ENCODE measurements at regions not wholly inside any gene's neighbourhood (a gene's known extent, or its start where the extent isn't known, plus 50 kb on each side); places are given as distances from the start of the nearest gene placed in this dataset.
"Not testable (repeated sequence)": the region's sequence is repeated elsewhere in the genome, so short reads cannot be mapped to it uniquely, and the experiment has no call there.

DNA sequence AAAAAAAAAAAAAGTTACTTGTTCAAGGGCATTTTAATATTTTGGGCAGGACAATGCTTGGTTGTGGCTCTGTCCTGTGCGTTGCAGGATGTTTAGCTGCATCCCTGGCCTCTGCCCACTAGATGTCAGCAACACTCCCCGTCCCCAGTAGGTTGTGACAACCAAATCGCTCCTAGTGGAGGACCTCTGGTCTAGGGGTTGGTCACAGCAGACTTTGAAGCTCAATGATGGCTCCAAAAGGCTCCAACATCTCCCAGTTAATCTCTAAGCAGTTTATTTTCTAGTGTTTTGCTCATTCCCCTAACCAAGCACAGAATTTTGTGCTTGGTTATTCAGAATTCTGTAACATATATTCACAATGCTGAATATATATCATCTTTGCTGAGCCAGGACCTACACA is 67.0 kb downstream of the CHRNA1 start:
- peak; percentile 88 for DNase-seq (ENCODE audit: low spot score)

DNA sequence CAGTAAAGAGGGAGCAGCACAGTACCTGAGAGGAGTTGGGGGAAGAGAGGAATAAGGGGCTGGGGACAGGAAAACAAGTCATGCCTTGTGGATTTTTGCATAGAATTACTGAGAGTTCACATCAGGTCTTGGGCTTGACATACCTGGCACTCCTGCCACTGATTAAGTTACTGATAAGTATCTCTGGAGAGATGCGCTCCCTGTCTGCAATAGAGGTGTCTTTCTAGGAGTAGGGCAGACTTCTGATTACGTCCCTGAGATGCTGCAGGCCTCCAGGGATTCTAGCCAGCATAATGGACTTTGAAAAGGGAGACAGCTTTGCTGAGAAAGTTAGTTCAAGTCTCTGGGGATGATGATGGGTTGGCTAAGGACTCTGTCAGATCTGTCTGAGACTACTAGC is 69.4 kb downstream of the CHRNA1 start:
- DNase-seq (ENCODE audit: low spot score) = no peak

DNA sequence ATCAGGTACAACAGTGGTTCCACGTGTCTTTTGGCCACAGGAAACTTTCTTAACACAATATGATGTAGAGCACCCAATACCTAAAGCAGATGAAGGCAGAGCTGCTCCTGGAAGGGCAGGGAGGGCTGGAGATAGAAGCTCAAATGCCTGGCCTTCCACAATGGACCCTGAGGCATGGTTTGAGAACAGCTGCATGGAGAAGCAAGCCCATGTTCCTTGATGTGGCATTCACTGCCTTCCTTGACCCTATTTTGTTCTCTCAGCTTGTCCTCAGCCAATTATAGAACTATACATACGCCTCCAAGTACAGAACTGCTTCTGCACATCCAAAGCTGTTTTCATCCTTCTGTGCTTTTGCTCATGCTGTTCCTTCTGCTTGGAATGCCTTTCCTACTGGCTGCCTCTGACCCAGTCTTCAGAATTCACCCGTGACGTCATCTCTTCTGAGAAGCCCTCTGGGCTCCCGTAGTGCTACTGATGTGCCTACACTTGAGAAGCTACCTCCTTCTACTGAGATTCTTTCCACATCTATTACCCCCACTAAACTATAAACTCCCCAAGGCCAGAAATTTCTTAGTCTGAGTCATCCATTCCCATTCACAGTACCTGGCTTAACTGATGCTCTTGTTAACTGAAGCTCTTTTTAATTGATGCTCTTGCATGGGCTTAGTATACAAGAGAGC is 69.9 kb downstream of the CHRNA1 start:
- DNase-seq (ENCODE audit: low spot score) = no peak

DNA sequence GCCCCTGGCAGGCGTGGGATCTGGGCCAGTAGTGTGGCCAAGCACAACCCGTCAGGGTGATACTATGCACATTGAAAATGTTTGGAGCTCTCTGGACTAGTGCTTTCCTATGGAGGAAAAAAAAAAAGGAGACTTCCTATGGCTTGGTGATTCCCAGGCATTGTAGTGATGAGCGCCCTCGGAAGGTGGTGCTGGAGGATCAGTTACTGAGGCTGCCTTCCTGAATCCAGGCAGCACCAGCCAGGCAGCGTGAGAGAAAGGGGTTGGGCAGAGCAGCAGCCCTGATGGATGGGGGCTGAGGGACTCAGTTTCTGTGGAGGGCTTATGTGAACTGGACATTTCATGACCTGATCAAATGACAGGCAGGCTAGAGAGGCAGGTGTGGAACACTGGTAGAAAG is 70.9 kb downstream of the CHRNA1 start:
- DNase-seq (ENCODE audit: low spot score) = no peak

DNA sequence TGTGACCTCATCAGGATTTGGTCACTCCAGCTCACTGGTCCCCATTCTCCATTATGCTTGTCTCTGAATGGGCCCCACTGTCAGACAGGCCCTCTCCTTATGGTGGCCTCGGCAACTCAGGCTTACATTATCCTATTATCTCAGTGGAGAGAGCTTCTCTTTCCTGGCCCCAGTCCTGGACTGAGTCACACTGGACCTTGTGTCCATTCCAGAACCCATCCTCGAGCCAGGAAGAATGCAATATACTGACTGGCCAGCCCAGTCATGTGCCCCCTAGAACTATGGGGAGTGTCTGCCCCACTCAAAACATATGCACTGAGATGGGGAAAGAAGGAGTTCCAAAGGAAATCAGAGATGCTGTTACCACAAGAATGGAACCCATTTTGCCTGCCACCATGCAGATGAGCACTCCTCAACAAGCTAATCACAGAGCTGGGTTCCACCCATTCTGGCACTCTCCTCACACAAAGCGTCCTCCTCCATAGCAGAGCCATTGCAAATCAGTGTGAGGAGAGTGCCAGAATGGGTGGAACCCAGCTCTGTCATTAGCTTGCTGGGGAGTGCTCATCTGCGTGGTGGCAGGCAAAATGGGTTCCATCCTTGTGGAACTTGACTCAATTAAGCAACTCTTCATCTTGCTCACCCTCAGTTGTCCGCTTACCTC is 71.9 kb downstream of the CHRNA1 start:
- DNase-seq (ENCODE audit: low spot score) = no peak

DNA sequence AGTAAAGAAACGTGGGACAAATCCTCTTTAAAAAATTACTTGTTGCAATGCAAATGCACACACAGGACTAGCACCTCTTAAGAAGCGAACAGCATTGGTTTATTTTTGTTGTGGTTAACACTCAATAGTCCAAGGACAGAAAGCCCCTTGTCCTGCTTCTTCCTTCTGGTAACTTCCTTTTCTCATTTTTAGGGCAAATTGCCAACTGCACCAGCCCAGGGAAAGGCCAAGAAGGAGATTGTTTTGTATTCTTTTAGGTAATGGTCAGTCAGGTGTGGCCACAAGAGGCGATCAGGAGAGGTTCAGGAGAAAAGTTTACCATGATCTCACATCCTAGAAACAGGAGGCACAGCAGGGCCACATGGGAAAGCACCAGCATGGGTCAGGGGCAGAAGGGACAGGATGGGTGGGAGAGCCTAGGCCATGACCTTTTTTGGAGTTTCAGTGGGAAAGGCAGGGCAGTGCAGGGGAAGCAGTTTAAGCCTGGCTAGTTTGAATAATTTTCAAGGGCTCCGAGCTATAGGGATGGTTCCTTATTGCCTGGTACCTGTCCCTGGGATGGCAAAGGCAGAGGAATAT is 73.0 kb downstream of the CHRNA1 start:
- no peak for DNase-seq (ENCODE audit: low spot score)

DNA sequence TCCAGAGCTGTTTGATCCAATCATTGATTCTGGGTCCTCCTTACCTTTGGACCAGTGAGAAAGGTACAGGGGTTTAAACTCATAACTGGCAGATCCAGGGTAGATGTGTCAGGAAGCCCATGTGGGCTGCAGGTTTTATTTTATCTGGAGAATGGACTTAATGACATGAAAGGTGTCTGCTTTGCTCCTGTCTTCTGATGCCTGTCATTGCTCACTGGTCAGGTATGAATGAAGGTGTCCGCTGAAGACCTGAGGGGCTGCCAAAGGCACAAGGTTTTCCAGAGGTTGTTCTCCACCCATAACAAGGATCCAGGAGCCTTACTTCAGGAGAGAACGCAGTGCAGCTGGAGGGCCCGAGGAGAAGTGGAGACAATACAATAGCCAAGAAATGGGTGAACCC is 74.2 kb downstream of the CHRNA1 start:
- no peak for DNase-seq (ENCODE audit: low spot score)

DNA sequence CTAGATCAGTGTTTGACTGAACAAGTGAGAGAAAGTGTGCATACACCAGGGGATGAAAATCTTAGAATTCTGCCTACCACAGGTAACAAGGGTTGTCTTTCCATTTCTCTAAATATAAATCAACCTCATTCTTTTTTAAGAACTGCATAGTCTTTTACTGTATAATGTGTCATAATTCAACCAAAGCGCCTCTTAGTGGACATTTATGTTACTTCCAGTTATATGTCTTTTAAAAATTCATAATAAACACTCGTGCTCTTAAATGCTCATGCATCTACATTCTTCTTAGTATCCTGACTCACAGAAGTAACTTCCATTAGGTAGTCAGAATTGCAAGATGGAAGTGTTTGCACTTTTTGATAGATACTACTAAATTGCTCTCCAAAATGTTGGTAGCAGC is 76.2 kb downstream of the CHRNA1 start:
- DNase-seq (ENCODE audit: low spot score) = peak; percentile 66

DNA sequence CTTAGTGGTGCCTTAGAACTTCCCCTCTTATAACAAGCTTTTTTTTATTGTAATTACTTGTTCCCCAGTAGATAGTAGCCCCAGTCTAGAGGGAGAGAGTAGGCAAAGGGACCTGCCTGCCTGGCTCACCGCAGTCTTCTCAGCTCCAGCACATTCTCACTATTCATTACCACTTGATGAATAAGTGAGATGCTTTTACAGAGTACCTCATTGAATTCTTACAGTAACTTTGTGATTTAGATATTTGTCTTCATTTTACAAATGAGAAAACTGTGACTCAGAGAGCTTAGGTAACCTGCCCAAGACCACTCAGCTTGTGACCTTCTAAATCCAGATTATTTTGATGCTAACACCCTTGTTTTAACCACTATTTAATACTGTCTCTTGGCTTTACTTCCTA is 77.8 kb downstream of the CHRNA1 start:
- no peak for DNase-seq (ENCODE audit: low spot score)

DNA sequence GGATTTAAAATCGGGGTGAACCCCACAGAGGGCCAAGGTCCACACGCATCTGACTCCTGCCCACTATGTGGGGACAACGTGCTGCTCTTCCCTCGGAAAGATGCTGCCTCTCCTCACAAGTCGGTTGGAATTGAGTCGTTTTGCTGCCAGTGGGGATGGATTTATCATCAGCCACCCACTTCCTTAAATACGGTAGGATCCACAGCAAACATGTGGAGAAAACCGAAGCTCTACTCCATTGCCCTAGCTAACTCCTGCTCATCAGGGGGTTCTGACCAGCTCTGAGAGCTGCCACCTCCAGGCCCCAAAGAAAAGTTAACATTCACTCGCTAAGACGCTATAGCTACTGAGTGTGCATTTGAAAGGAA is 80.9 kb downstream of the CHRNA1 start:
- DNase-seq (ENCODE audit: low spot score) = peak; percentile 52

DNA sequence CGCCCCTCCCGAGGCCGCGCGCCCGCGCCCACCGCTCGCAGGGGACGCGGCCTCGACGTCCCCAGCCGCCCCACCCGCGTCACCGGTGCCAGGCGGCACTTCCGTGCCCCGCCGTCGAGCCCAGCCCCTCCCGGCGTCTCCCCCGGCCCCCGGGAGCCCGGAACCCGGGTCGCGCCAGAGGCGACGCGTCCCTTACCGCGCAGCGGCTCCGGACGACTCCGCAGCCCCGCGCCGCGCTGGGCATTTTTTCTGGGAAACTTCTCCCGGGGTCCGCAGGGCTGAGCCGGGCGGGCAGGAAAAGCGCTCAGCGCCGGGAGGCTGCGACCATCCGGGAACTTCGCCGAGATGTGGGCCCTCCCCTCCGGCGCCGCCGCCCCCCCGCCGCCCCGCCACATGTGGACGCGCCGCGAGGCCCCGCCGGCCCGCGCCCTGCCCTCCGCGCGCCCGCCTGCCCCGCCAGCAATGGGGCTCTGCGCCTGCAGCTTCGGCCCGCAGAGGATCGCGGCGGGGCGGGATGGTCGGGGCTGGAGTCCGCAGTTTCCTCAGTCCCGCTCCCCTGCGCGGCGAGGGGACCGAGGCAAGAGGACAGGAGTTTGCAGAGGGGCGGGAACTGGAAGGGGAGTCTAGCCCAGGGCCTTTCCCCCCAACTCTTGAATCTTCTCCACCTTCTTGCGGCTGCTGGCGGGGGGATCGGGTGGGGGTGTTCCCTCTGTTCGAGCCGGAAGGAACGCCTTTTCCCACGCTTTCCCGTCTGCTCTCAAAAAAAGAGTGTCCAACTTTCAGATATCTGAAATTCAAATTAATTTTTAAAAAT is 81.5 kb downstream of the CHRNA1 start:
- peak; percentile 48 for DNase-seq (ENCODE audit: low spot score)

DNA sequence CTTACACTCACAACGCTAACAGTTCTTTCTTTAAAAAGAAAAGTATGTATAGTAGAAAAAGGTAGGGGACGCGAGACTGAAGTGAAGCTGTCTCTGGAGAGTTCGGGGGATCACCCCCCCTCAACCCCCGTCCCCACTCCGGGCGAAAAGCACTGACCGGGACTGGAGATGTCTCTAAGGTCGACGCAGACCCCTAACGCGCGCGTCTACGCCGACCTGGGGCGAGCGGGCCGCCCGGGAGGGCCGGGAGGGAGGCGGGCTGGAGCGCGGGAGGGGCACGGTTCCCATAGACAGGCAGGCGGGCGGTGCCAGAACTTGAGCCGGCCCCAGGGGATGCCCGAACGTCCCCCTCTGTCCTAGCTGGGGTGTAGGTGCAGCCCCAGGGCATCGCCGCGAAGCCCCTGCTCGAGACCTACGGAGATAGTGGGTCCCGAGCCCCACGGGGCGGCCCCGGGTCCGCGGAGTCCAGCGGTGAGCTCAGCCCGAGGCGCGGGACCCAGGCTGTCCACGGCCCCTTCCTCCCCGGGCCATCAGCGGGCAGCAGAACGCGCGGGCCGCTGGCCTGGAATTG is 82.2 kb downstream of the CHRNA1 start:
- peak; percentile 31 for DNase-seq (ENCODE audit: low spot score)

DNA sequence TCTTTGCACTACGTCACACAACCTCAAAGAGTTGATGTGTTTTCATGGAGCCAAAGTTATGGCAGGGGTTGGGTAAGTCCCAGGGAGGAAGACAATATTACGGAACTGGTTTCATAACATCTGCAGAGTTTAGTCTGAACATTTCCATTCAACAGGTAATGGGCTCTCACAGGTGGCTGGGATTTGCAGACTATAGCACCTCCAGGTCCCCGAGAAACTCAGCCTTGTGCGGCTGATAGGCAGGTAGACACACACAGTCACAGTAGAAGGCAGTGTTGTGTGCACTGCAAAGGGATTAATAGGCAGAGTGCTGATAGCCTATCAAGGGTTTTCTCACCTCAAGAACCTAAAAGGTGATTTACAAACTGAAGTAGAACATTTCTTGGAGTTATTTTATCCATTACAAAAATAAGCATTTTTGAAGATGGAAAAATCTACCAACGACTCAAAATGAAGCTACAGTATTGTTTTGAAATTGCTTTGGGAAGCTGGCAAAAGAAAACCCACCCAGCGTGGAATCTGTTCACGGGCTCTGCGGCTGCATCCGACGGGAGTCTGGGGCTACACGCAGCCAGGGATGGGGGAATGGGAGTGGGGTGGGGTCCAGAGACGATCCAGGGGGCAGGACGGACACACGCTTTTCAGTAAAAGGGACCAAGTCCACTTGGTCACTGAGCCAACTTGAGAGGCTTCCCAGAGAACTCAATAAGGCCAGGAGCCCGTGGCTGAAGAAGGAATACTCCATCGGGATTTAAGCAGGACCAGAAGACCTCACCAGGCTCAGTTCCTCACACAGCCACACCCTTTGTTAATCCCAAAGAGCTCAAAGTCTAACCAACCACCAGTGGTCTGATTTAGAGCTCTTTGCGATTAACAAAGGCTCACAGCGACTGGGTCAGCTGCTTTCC is 82.9 kb downstream of the CHRNA1 start:
- no peak for DNase-seq (ENCODE audit: low spot score)

DNA sequence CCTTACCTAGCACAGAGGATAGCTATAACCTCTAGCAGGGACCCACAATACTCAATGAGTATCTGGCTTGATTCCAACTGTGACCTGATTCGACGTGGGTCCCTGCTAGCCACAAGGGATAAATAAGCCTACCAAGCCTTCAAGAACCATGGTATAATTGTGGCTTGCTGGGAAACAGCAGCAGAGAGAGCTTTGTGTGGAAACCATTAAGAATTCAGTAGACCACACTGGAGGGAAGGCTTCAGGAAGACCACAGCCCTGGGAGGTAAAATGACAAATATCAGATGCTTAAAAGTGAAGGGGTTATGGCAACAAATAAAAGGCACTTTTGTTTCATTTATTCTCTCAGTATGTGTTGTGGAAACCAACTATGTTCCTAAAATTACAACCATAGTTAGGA is 82.6 kb upstream of the WIPF1 start:
- no peak for DNase-seq (ENCODE audit: low spot score)

DNA sequence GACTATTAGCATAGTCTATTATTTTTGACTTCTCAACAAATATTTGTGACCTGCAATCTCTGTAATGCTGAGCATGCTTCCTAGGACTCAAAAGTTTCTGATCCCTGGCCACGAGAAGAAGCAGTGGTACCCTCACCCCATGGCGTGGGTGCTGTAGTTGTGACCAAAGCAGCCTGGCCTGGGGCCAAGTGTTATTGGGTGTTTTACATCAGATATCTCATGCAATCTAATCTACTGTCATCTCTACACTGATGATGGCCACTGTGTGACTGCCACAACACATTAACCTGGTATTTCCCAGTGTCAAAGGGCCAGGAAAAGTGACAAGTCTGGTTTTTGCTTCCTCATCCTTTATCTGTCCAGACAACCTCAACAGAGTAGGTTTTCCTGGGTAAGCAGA is 80.8 kb upstream of the WIPF1 start:
- DNase-seq (ENCODE audit: low spot score) = no peak

DNA sequence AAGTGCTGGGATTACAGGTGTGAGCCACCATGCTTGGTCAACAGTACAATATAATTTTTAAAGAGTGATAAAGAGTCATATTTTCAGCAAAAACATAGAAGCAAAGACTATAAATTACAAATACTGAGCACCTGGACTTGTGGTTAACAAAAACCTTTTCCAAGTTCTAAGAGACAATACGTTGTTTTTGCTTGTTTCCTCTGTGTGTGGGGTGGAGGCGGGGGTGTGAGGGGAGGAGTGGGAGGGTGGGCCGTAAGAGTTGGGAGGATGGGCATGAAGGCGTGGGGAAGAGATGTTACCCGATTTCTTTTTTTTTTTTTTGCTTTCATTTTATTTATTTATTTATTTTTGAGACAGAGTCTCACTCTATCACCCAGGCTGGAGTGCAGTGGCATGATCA is 78.0 kb upstream of the WIPF1 start:
- DNase-seq (ENCODE audit: low spot score) = no peak

DNA sequence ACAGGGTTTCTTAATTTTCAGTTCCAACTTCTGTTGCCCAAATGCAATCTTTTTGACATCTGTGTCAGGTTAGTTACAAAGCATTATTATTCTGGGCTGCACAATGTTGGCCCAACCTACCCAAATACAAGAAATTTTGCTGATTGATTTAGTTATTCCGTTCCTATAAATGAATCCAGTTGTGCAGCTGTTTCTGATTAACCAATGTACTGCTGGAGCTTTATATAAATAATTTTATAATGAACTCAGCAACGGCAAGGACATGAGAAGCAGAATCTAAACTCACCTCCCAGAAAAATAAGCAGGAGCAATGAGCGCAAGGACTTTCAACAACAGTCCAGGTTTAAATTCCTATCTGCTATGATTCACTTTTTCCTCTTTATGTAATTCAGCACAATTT is 76.3 kb upstream of the WIPF1 start:
- DNase-seq (ENCODE audit: low spot score) = no peak

DNA sequence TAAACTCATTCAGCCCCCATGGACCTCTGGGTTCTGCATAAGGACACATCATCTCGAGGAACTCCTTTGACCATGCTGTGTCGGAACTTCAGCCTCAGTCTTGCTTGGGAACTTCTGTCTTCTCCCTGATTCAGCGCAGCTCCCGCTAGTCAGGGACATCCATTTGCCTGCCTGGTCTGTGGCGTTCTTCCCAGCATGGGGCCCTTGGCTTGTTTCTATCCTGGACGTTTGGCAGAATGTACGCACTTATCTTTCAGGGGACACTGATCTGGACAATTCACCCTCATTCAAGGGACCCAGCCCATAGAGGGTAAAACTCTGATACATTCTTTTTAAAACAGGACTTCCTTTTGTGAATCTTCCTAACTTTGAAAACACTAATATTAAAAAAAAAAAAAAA is 75.8 kb upstream of the WIPF1 start:
- DNase-seq (ENCODE audit: low spot score) = no peak

DNA sequence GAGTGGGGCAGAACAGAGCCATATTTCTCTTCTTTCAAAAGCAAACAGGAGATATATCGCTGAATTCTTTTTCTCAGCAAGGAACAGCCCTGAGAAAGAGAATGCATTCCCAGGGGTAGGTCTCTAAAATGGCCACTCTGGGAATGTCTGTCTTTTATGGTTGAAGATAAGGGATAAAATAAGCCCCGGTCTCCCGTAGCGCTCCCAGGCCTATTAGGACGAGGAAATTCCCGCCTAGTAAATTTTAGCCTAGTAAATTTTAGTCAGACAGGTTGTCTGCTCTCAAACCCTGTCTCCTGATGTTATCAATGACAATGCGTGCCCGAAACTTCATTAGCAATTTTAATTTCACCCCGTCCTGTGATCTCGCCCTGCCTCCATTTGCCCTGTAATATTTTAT is 73.9 kb upstream of the WIPF1 start:
- not testable (repeated sequence) for DNase-seq (ENCODE audit: low spot score)

DNA sequence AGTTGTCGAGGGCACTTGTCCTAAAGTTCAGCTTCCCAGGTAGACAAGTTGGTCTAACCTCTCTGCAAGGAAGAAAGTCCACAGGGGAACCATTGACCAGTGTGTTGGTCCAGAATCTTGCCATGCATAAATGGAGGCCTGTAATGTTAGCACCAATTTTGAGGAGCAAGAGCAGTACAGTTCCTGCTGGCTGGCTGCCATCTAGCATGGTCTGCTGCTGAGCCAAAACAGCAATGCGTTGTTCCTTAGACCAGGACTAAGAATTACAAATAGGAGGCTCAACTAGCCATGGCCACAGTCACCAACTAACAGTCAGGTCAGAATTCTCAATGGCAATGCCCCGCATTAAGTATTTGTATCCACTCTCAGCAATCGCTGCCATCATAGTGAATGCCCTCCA is 72.8 kb upstream of the WIPF1 start:
- no peak for DNase-seq (ENCODE audit: low spot score)

DNA sequence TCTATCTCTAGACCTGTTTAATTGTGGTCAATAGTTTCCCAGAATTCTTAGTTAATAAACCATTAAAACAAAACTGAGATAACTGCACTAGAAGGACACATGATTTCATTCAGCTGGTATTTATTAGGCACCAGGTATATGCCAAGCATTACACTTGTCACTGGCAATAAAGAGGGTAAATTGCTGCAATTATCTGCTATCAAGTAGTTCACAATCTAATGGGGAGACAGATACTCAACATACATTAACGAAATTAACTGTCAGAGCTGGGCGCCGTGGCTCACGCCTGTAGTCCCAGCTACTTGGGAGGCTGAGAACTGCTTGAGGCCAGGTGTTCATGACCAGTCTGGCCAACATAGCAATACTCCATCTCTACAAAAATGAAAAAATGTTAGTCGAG is 71.7 kb upstream of the WIPF1 start:
- DNase-seq (ENCODE audit: low spot score) = no peak

DNA sequence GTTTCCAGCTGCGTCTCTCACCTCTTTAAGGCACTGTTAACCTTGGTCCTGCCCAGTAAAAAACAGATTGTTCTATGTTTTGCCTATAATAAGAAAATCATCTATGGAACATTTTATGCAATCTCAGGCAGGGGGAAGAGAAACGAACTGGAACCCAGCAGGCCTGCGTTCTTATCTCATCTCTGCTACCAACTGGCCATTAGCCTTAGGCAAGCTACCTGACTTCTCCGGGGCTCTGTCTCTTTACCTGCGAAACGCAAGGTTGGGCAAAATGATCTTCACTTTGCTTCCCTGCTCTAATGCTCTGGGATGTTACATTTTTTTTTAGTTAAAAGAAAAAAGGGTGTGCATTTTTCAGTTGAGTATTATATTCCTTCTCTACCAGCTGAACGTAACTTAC is 70.5 kb upstream of the WIPF1 start:
- no peak for DNase-seq (ENCODE audit: low spot score)
